ENCODE measurements at regions not wholly inside any gene's neighbourhood (a gene's known extent, or its start where the extent isn't known, plus 50 kb on each side); places are given as distances from the start of the nearest gene placed in this dataset.

DNA sequence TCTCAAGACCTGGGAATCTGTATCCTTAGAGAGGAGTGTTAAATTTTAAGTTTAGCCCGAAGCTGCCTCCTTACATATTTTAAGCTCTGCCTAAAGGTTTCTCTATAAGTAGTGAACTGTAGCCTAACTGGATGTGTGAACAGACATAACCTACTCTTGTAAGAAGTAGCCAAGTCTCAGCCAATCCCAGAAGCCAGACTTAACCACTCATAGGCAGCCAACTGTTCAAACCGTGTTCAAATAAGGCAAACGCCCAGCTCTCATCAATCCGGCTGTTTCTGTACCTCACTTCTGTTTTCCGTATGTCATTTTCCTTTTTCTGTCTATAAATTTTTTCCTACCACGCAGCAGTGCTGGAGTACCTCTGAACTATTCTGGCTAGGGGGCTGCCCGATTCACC lies 58.7 kb upstream of the HRH2 start:
- no peak overlapping the region for H3K4me3 ChIP-seq (ENCODE audit: low read depth, low read length)
- ChIA-PET POLR2A (no interaction called here), CTCF (no interaction called here)
- TF ChIP-seq ZNF174 (tag by site-specific recombination; IDR thresholded peaks at IDR 0.05) (no peak), ZNF202 (tag by site-specific recombination; IDR thresholded peaks at IDR 0.05; ENCODE audit: borderline replicate concordance) (no peak), ZNF324 (tag by site-specific recombination; IDR thresholded peaks at IDR 0.05) (no peak), ZNF610 (tag by site-specific recombination; IDR thresholded peaks at IDR 0.05; ENCODE audit: borderline replicate concordance) (no peak)
- H3K4me1 ChIP-seq (ENCODE audit: control insufficient read depth, insufficient read depth, low read length) = no peaks in the 10 kb centered on the region
- H3K36me3 ChIP-seq (ENCODE audit: control insufficient read depth in 2 of 2, insufficient read depth in 1 of 2, low read length in 2 of 2) = no peaks in the 10 kb centered on the region
- no peak overlapping the region for H3K27ac ChIP-seq (ENCODE audit: extremely low read depth, low read depth, low read length)
- H3K9me3 ChIP-seq (ENCODE audit: control insufficient read depth, insufficient read depth, low read depth, low read length) = no peaks in the 10 kb centered on the region

DNA sequence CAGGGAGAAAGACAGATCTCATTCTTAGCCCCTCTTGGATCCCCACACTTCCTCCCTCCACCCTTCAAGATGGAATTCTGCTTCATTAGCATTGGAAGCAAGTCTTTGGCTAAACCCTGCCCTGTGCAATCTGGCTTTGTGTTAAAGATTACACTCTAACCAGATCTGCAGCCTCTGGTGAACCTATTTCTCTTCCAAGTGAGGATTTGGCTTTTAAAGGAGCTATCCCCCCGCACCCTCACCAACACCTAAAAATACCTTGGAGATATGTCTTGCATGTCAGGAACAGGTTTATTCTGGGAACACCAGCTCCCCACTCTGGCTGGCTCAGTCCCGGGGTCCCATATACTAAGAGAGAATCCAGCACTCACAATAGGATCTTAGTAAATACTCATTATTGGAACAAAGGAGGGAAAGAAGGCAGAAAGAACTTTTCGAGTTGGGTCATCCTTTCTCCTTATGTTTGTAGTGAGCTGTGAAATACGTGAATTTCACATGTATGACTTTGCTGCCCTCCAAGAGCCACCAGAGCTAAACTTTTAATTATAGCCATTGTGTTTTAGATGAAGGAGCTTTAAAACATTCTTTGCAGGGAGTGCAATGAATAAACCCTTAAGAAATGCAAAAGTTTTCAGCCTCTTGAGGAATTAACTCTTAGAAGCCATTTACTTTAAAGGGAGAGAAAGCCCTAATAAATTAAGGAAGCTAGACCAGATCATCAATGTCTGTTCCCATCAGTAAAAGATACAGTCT lies 53.7 kb upstream of the HRH2 start:
- H3K4me3 ChIP-seq (ENCODE audit: low read depth, low read length) = no peak overlapping the region
- no peaks in the 10 kb centered on the region for H3K36me3 ChIP-seq (ENCODE audit: control insufficient read depth in 2 of 2, insufficient read depth in 1 of 2, low read length in 2 of 2)
- ChIA-PET CTCF (no interaction called here), POLR2A (no interaction called here)
- H3K9me3 ChIP-seq (ENCODE audit: control insufficient read depth, insufficient read depth, low read depth, low read length) = no peaks in the 10 kb centered on the region
- no peak overlapping the region for H3K27ac ChIP-seq (ENCODE audit: extremely low read depth, low read depth, low read length)
- TF ChIP-seq ZNF37A (tag by site-specific recombination; IDR thresholded peaks at IDR 0.05) (no peak), ZNF561 (tag by site-specific recombination; IDR thresholded peaks at IDR 0.05; ENCODE audit: borderline replicate concordance) (no peak), ZXDB (tag by site-specific recombination; IDR thresholded peaks at IDR 0.05) (no peak), ZNF426 (tag by site-specific recombination; IDR thresholded peaks at IDR 0.05) (no peak), ZNF624 (tag by site-specific recombination; IDR thresholded peaks at IDR 0.05) (no peak), ZNF10 (tag by site-specific recombination; IDR thresholded peaks at IDR 0.05) (no peak), ZNF549 (tag by site-specific recombination; IDR thresholded peaks at IDR 0.05) (no peak), SP7 (tag by site-specific recombination; IDR thresholded peaks at IDR 0.05) (no peak), ZNF302 (tag by site-specific recombination; IDR thresholded peaks at IDR 0.05; ENCODE audit: low read depth) (no peak)
- TF ChIP-seq, protein P1, sequence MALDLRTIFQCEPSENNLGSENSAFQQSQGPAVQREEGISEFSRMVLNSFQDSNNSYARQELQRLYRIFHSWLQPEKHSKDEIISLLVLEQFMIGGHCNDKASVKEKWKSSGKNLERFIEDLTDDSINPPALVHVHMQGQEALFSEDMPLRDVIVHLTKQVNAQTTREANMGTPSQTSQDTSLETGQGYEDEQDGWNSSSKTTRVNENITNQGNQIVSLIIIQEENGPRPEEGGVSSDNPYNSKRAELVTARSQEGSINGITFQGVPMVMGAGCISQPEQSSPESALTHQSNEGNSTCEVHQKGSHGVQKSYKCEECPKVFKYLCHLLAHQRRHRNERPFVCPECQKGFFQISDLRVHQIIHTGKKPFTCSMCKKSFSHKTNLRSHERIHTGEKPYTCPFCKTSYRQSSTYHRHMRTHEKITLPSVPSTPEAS (tag by site-specific recombination; IDR thresholded peaks at IDR 0.05) = no peak
- TF ChIP-seq, protein P2, sequence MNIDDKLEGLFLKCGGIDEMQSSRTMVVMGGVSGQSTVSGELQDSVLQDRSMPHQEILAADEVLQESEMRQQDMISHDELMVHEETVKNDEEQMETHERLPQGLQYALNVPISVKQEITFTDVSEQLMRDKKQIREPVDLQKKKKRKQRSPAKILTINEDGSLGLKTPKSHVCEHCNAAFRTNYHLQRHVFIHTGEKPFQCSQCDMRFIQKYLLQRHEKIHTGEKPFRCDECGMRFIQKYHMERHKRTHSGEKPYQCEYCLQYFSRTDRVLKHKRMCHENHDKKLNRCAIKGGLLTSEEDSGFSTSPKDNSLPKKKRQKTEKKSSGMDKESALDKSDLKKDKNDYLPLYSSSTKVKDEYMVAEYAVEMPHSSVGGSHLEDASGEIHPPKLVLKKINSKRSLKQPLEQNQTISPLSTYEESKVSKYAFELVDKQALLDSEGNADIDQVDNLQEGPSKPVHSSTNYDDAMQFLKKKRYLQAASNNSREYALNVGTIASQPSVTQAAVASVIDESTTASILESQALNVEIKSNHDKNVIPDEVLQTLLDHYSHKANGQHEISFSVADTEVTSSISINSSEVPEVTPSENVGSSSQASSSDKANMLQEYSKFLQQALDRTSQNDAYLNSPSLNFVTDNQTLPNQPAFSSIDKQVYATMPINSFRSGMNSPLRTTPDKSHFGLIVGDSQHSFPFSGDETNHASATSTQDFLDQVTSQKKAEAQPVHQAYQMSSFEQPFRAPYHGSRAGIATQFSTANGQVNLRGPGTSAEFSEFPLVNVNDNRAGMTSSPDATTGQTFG (tag by site-specific recombination; IDR thresholded peaks at IDR 0.05; ENCODE audit: borderline replicate concordance) = no peak
- TF ChIP-seq, protein P3, sequence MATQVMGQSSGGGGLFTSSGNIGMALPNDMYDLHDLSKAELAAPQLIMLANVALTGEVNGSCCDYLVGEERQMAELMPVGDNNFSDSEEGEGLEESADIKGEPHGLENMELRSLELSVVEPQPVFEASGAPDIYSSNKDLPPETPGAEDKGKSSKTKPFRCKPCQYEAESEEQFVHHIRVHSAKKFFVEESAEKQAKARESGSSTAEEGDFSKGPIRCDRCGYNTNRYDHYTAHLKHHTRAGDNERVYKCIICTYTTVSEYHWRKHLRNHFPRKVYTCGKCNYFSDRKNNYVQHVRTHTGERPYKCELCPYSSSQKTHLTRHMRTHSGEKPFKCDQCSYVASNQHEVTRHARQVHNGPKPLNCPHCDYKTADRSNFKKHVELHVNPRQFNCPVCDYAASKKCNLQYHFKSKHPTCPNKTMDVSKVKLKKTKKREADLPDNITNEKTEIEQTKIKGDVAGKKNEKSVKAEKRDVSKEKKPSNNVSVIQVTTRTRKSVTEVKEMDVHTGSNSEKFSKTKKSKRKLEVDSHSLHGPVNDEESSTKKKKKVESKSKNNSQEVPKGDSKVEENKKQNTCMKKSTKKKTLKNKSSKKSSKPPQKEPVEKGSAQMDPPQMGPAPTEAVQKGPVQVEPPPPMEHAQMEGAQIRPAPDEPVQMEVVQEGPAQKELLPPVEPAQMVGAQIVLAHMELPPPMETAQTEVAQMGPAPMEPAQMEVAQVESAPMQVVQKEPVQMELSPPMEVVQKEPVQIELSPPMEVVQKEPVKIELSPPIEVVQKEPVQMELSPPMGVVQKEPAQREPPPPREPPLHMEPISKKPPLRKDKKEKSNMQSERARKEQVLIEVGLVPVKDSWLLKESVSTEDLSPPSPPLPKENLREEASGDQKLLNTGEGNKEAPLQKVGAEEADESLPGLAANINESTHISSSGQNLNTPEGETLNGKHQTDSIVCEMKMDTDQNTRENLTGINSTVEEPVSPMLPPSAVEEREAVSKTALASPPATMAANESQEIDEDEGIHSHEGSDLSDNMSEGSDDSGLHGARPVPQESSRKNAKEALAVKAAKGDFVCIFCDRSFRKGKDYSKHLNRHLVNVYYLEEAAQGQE (tag by site-specific recombination; IDR thresholded peaks at IDR 0.05) = no peak
- TF ChIP-seq, protein P4, sequence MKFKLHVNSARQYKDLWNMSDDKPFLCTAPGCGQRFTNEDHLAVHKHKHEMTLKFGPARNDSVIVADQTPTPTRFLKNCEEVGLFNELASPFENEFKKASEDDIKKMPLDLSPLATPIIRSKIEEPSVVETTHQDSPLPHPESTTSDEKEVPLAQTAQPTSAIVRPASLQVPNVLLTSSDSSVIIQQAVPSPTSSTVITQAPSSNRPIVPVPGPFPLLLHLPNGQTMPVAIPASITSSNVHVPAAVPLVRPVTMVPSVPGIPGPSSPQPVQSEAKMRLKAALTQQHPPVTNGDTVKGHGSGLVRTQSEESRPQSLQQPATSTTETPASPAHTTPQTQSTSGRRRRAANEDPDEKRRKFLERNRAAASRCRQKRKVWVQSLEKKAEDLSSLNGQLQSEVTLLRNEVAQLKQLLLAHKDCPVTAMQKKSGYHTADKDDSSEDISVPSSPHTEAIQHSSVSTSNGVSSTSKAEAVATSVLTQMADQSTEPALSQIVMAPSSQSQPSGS (tag by site-specific recombination; IDR thresholded peaks at IDR 0.05; ENCODE audit: low read depth) = no peak
- H3K4me1 ChIP-seq (ENCODE audit: control insufficient read depth, insufficient read depth, low read length) = no peaks in the 10 kb centered on the region
